Brain microvascular endothelial cell (primary cell): ENCODE measurements at regions not wholly inside any gene's neighbourhood (a gene's known extent, or its start where the extent isn't known, plus 50 kb on each side); places are given as distances from the start of the nearest gene placed in this dataset.

ENCODE experiments used
- DNase-seq: peaks from one replicate; pipeline ENCODE4 v3.0.0-alpha.2; 2020
- H3K27ac ChIP-seq: fragments of 250-450 bp; sonication (Bioruptor Pico); 2 replicates; pipeline ENCODE4 v1.5.1; 2020; ENCODE audit warnings: mild to moderate bottlenecking, moderate library complexity
- H3K27me3 ChIP-seq: fragments of 250-450 bp; sonication (Bioruptor Pico); replicated peaks from 2 replicates; pipeline ENCODE4 v1.5.1; 2020; ENCODE audit warnings: mild to moderate bottlenecking
- H3K36me3 ChIP-seq: fragments of 250-450 bp; sonication (Bioruptor Pico); replicated peaks from 2 replicates; pipeline ENCODE4 v1.5.1; 2020; ENCODE audit warnings: mild to moderate bottlenecking
- H3K4me3 ChIP-seq: 2 replicates; pipeline ENCODE4 v1.5.1; 2011; ENCODE audit warnings: low read depth, mild to moderate bottlenecking, control low read depth, low read length, moderate library complexity
- CTCF ChIP-seq: IDR thresholded peaks from 2 replicates; pipeline ENCODE4 v1.5.1; 2011; ENCODE audit warnings: low read depth, mild to moderate bottlenecking, moderate library complexity, low read length, control low read depth, inconsistent platforms; ENCODE audit errors: missing control alignments
- in situ Hi-C: cut with HindIII; loops from 2 replicates; pipeline ENCODE4 v1.10.0; 2017; ENCODE audit warnings: low sequenced_read_pairs, low pct_ligation_motif_present

- TF ChIP-seq CTCF, result no peak
- H3K36me3 ChIP-seq, result no peaks in the 10 kb centered on the region
- H3K27ac ChIP-seq, result no peak overlapping the region
- in situ Hi-C loops, result no loop called here
- no peaks in the 10 kb centered on the region for H3K27me3 ChIP-seq
- DNase-seq, result no peak
- no peak overlapping the region for H3K4me3 ChIP-seq
These were observed 183.1 kb upstream of the SEMA3E start for GRCh38 chr7:83832009-83832408.

DNA sequence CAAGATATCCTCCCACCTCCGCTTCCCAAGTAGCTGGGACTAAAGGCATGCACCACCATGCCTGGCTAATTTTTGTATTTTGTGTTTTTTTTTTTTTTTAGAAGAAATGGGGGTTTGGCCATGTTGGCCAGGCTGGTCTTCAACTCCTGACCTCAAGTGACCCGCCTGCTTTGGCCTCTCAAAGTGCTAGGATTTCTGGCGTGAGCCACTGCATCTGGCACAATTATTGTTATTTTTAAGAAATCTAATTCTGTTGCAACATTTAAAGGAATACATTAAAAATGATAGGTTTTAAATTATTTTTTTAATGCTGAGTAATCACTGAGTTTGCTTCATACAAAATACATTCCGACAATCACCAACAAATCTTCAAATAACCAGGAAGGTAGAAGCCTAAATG, 178.1 kb upstream of the SEMA3E start:
- no peak for DNase-seq
- no peak overlapping the region for H3K4me3 ChIP-seq
- H3K36me3 ChIP-seq, result no peaks in the 10 kb centered on the region
- TF ChIP-seq CTCF, result no peak
- in situ Hi-C loops, result no loop called here
- H3K27me3 ChIP-seq, result no peaks in the 10 kb centered on the region
- H3K27ac ChIP-seq, result no peak overlapping the region

DNA sequence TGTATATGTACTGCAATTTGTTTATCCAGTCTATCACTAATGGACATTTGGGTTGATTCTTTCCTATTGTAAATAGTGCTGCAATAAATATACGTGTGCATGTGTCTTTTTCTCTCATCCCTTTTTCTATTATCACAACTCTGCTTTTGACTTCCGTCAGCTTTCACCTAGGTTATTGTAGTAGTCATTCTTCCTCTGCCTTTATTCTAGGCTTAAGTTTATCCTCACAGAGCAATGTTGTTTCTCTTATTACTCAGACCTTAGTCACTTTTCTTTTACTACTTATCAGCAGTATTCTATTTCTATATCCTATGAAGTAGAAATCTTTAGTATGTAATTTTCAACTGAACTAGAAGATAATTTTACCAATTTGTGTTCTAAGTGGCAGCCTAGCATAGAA, 175.3 kb upstream of the SEMA3E start:
- no peaks in the 10 kb centered on the region for H3K36me3 ChIP-seq
- no peak overlapping the region for H3K4me3 ChIP-seq
- in situ Hi-C loops, result no loop called here
- DNase-seq, result no peak
- no peak for TF ChIP-seq CTCF
- H3K27ac ChIP-seq, result no peak overlapping the region
- H3K27me3 ChIP-seq, result no peaks in the 10 kb centered on the region

- no peaks in the 10 kb centered on the region for H3K36me3 ChIP-seq
- in situ Hi-C loops, result no loop called here
These were observed 172.9 kb upstream of the SEMA3E start for GRCh38 chr7:83821866-83822265.

GRCh38 chr7:83820641-83821040, 171.7 kb upstream of the SEMA3E start:
- H3K36me3 ChIP-seq, result no peaks in the 10 kb centered on the region
- no peak overlapping the region for H3K4me3 ChIP-seq
- H3K27me3 ChIP-seq, result no peaks in the 10 kb centered on the region
- in situ Hi-C loops, result no loop called here
- no peak for DNase-seq
- no peak for TF ChIP-seq CTCF
- H3K27ac ChIP-seq, result no peak overlapping the region

More at GRCh38 chr7:83821866-83822265, 172.9 kb upstream of the SEMA3E start:
- Histone ChIP-seq H3K27ac (no peak overlapping the region), H3K4me3 (no peak overlapping the region), H3K27me3 (no peaks in the 10 kb centered on the region)
- no peak for TF ChIP-seq CTCF
- DNase-seq, result no peak

- no peaks in the 10 kb centered on the region for H3K36me3 ChIP-seq
- H3K4me3 ChIP-seq, result no peak overlapping the region
- DNase-seq, result no peak
- H3K27ac ChIP-seq, result no peak overlapping the region
- in situ Hi-C loops, result no loop called here
- no peak for TF ChIP-seq CTCF
- no peaks in the 10 kb centered on the region for H3K27me3 ChIP-seq
These were observed 171.0 kb upstream of the SEMA3E start for GRCh38 chr7:83819911-83820310.
